AG04449 (cell line): ENCODE measurements at regions not wholly inside any gene's neighbourhood (a gene's known extent, or its start where the extent isn't known, plus 50 kb on each side); places are given as distances from the start of the nearest gene placed in this dataset.

ENCODE experiments used
- CTCF ChIA-PET: fragments of 350-600 bp; formaldehyde crosslinking; extraction: SDS; loops from one replicate; lab custom pipeline; 2021; ENCODE audit warnings: antibody characterized with exemption; lab: Yijun Ruan, JAX
- POLR2A ChIA-PET: fragments of 400-600, 350-600 bp; formaldehyde crosslinking; extraction: SDS; loops from one replicate; lab custom pipeline; 2020; ENCODE audit warnings: antibody characterized with exemption, inconsistent platforms; lab: Yijun Ruan, JAX
- DNase-seq: peaks from one replicate; pipeline ENCODE4 v3.0.0-alpha.2; 2010; ENCODE audit warnings: low read depth, low spot score
- H3K4me3 ChIP-seq: 2 replicates; pipeline ENCODE4 v1.5.1; 2011; ENCODE audit warnings: low read depth, mild to moderate bottlenecking, control low read depth, low read length
- CTCF ChIP-seq: IDR thresholded peaks from one replicate; pipeline ENCODE4 v1.5.1; 2011; ENCODE audit warnings: mild to moderate bottlenecking, moderate library complexity, low read length, control low read depth, inconsistent platforms; ENCODE audit not compliant: insufficient read depth; ENCODE audit errors: missing control alignments

GRCh38 chr6:224350-224749 lies 67.9 kb upstream of the DUSP22 start:
- TF ChIP-seq CTCF: no peak
- POLR2A ChIA-PET: no interaction called here
- no peak for DNase-seq
- CTCF ChIA-PET: no interaction called here
- H3K4me3 ChIP-seq: no peak overlapping the region

GRCh38 chr6:225121-225721 lies 67.1 kb upstream of the DUSP22 start:
- ChIA-PET POLR2A (no interaction called here), CTCF (no interaction called here)
- H3K4me3 ChIP-seq: no peak overlapping the region
- DNase-seq: no peak
- TF ChIP-seq CTCF: no peak

- no peak for DNase-seq
- CTCF ChIA-PET: no interaction called here
- H3K4me3 ChIP-seq: no peak overlapping the region
- TF ChIP-seq CTCF: no peak
- POLR2A ChIA-PET: no interaction called here
Observed at GRCh38 chr6:225907-226306, 66.4 kb upstream of the DUSP22 start.

- ChIA-PET POLR2A (no interaction called here), CTCF (no interaction called here)
- no peak for DNase-seq
- no peak for TF ChIP-seq CTCF
- no peak overlapping the region for H3K4me3 ChIP-seq
Observed at GRCh38 chr6:226516-227073, 65.7 kb upstream of the DUSP22 start.

GRCh38 chr6:227074-227782 lies 65.1 kb upstream of the DUSP22 start:
- POLR2A ChIA-PET: no interaction called here
- DNase-seq: no peak
- no peak for TF ChIP-seq CTCF
- CTCF ChIA-PET: no interaction called here
- H3K4me3 ChIP-seq: no peak overlapping the region

GRCh38 chr6:227812-228338 lies 64.4 kb upstream of the DUSP22 start:
- ChIA-PET POLR2A (no interaction called here), CTCF (no interaction called here)
- DNase-seq: no peak
- no peak overlapping the region for H3K4me3 ChIP-seq
- no peak for TF ChIP-seq CTCF
